ENCODE measurements at regions not wholly inside any gene's neighbourhood (a gene's known extent, or its start where the extent isn't known, plus 50 kb on each side); places are given as distances from the start of the nearest gene placed in this dataset.
"Not testable (repeated sequence)": the region's sequence is repeated elsewhere in the genome, so short reads cannot be mapped to it uniquely, and the experiment has no call there.

GRCh38 chr21:31819692-31820091 is 53.1 kb upstream of the HUNK start:
- H3K9me3 Mint-ChIP-seq; DNase-seq; H3K27ac Mint-ChIP-seq; H3K36me3 Mint-ChIP-seq (ENCODE audit: low read depth); intact Hi-C loops (cut with micrococcal nuclease); H3K4me1 Mint-ChIP-seq; H3K4me3 Mint-ChIP-seq; H3K27me3 Mint-ChIP-seq: not testable (repeated sequence)

- H3K27me3 Mint-ChIP-seq; DNase-seq; H3K27ac Mint-ChIP-seq; H3K9me3 Mint-ChIP-seq; H3K4me3 Mint-ChIP-seq; intact Hi-C loops (cut with micrococcal nuclease); H3K36me3 Mint-ChIP-seq (ENCODE audit: low read depth); H3K4me1 Mint-ChIP-seq: not testable (repeated sequence)
These were observed 58.5 kb upstream of the HUNK start for GRCh38 chr21:31814356-31814755.

- DNase-seq: no peak
- Mint-ChIP-seq H3K4me1 (no peaks in the 10 kb centered on the region), H3K4me3 (no peak overlapping the region), H3K9me3 (peaks cover 4% of the 10 kb centered on the region), H3K36me3 (ENCODE audit: low read depth) (no peaks in the 10 kb centered on the region), H3K27me3 (no peaks in the 10 kb centered on the region), H3K27ac (no peak overlapping the region)
- intact Hi-C loops (cut with micrococcal nuclease): no loop called here
These were observed 59.0 kb upstream of the HUNK start for GRCh38 chr21:31813862-31814261.

GRCh38 chr21:31804008-31804394 is 68.8 kb upstream of the HUNK start:
- no peaks in the 10 kb centered on the region for H3K36me3 Mint-ChIP-seq (ENCODE audit: low read depth)
- no peak for DNase-seq
- no peaks in the 10 kb centered on the region for H3K4me1 Mint-ChIP-seq
- intact Hi-C loops (cut with micrococcal nuclease): no loop called here
- peaks cover 2% of the 10 kb centered on the region for H3K27me3 Mint-ChIP-seq
- no peaks in the 10 kb centered on the region for H3K9me3 Mint-ChIP-seq
- no peak overlapping the region for H3K4me3 Mint-ChIP-seq
- no peak overlapping the region for H3K27ac Mint-ChIP-seq

- Mint-ChIP-seq H3K27me3 (peaks cover 2% of the 10 kb centered on the region), H3K4me3 (no peak overlapping the region), H3K27ac (no peak overlapping the region), H3K36me3 (ENCODE audit: low read depth) (no peaks in the 10 kb centered on the region), H3K9me3 (no peaks in the 10 kb centered on the region), H3K4me1 (no peaks in the 10 kb centered on the region)
- intact Hi-C loops (cut with micrococcal nuclease): no loop called here
- DNase-seq: no peak
These were observed 69.5 kb upstream of the HUNK start for GRCh38 chr21:31803039-31804007.

GRCh38 chr21:31802331-31802730 is 70.4 kb upstream of the SCAF4 start:
- H3K4me1 Mint-ChIP-seq: no peaks in the 10 kb centered on the region
- no peak overlapping the region for H3K27ac Mint-ChIP-seq
- H3K36me3 Mint-ChIP-seq (ENCODE audit: low read depth): no peaks in the 10 kb centered on the region
- intact Hi-C loops (cut with micrococcal nuclease): no loop called here
- H3K27me3 Mint-ChIP-seq: peaks cover 2% of the 10 kb centered on the region
- no peak overlapping the region for H3K4me3 Mint-ChIP-seq
- no peaks in the 10 kb centered on the region for H3K9me3 Mint-ChIP-seq
- no peak for DNase-seq

- no peaks in the 10 kb centered on the region for H3K36me3 Mint-ChIP-seq (ENCODE audit: low read depth)
- H3K27ac Mint-ChIP-seq: no peak overlapping the region
- no peak overlapping the region for H3K4me3 Mint-ChIP-seq
- H3K27me3 Mint-ChIP-seq: peaks cover 2% of the 10 kb centered on the region
- no peaks in the 10 kb centered on the region for H3K9me3 Mint-ChIP-seq
- intact Hi-C loops (cut with micrococcal nuclease): no loop called here
- no peaks in the 10 kb centered on the region for H3K4me1 Mint-ChIP-seq
- no peak for DNase-seq
These were observed 69.8 kb upstream of the SCAF4 start for GRCh38 chr21:31801551-31802219.

- Mint-ChIP-seq H3K27ac (no peak overlapping the region), H3K4me3 (no peak overlapping the region), H3K9me3 (no peaks in the 10 kb centered on the region), H3K4me1 (no peaks in the 10 kb centered on the region), H3K36me3 (ENCODE audit: low read depth) (no peaks in the 10 kb centered on the region), H3K27me3 (peaks cover 2% of the 10 kb centered on the region)
- intact Hi-C loops (cut with micrococcal nuclease): no loop called here
- DNase-seq: no peak
These were observed 67.2 kb upstream of the SCAF4 start for GRCh38 chr21:31798842-31799704.

- intact Hi-C loops (cut with micrococcal nuclease): no loop called here
- no peaks in the 10 kb centered on the region for H3K9me3 Mint-ChIP-seq
- H3K4me1 Mint-ChIP-seq: no peaks in the 10 kb centered on the region
- H3K36me3 Mint-ChIP-seq (ENCODE audit: low read depth): no peaks in the 10 kb centered on the region
- no peaks in the 10 kb centered on the region for H3K27me3 Mint-ChIP-seq
- no peak overlapping the region for H3K27ac Mint-ChIP-seq
- H3K4me3 Mint-ChIP-seq: no peak overlapping the region
- no peak for DNase-seq
These were observed 64.1 kb upstream of the SCAF4 start for GRCh38 chr21:31795992-31796391.

GRCh38 chr21:31790420-31790819 is 58.5 kb upstream of the SCAF4 start:
- intact Hi-C loops (cut with micrococcal nuclease); H3K36me3 Mint-ChIP-seq (ENCODE audit: low read depth); H3K27ac Mint-ChIP-seq; H3K4me1 Mint-ChIP-seq; DNase-seq; H3K9me3 Mint-ChIP-seq; H3K27me3 Mint-ChIP-seq; H3K4me3 Mint-ChIP-seq: not testable (repeated sequence)

GRCh38 chr21:31788581-31788980 is 56.7 kb upstream of the SCAF4 start:
- peaks cover 2% of the 10 kb centered on the region for H3K4me1 Mint-ChIP-seq
- no peak overlapping the region for H3K4me3 Mint-ChIP-seq
- no peak for DNase-seq
- intact Hi-C loops (cut with micrococcal nuclease): no loop called here
- no peaks in the 10 kb centered on the region for H3K9me3 Mint-ChIP-seq
- no peak overlapping the region for H3K27ac Mint-ChIP-seq
- H3K36me3 Mint-ChIP-seq (ENCODE audit: low read depth): peaks cover 2% of the 10 kb centered on the region
- no peaks in the 10 kb centered on the region for H3K27me3 Mint-ChIP-seq

GRCh38 chr21:31787691-31788090 is 55.8 kb upstream of the SCAF4 start:
- intact Hi-C loops (cut with micrococcal nuclease); H3K27me3 Mint-ChIP-seq: not testable (repeated sequence)

GRCh38 chr21:31786164-31786920 is 54.4 kb upstream of the SCAF4 start:
- no peak overlapping the region for H3K27ac Mint-ChIP-seq
- intact Hi-C loops (cut with micrococcal nuclease): no loop called here
- DNase-seq: no peak
- peaks cover 2% of the 10 kb centered on the region for H3K36me3 Mint-ChIP-seq (ENCODE audit: low read depth)
- H3K27me3 Mint-ChIP-seq: peaks cover 2% of the 10 kb centered on the region
- H3K4me3 Mint-ChIP-seq: no peak overlapping the region
- H3K4me1 Mint-ChIP-seq: peaks cover 2% of the 10 kb centered on the region
- H3K9me3 Mint-ChIP-seq: no peaks in the 10 kb centered on the region

More at GRCh38 chr21:31787691-31788090, 55.8 kb upstream of the SCAF4 start:
- H3K4me3 Mint-ChIP-seq; H3K36me3 Mint-ChIP-seq (ENCODE audit: low read depth); DNase-seq; H3K4me1 Mint-ChIP-seq; H3K9me3 Mint-ChIP-seq; H3K27ac Mint-ChIP-seq: not testable (repeated sequence)
